Common myeloid progenitor, CD34-positive (primary cell): ENCODE measurements at regions not wholly inside any gene's neighbourhood (a gene's known extent, or its start where the extent isn't known, plus 50 kb on each side); places are given as distances from the start of the nearest gene placed in this dataset.
"Not testable (repeated sequence)": the region's sequence is repeated elsewhere in the genome, so short reads cannot be mapped to it uniquely, and the experiment has no call there.

ENCODE experiments used
- CTCF ChIA-PET: fragments of 350-600 bp; sonication (Branson Sonifier 250); formaldehyde crosslinking; loops from one replicate; lab custom pipeline; 2021; ENCODE audit warnings: antibody characterized with exemption; lab: Charles Lee
- POLR2A ChIA-PET: fragments of 350-600 bp; sonication (Branson Sonifier 250); formaldehyde crosslinking; loops from one replicate; lab custom pipeline; 2021; ENCODE audit warnings: antibody characterized with exemption; lab: Charles Lee
- DNase-seq, 3 donors: peaks; one replicate each; pipeline versions ENCODE4 v3.0.0 to v3.0.0-alpha.2; 2013
- H3K27ac ChIP-seq, 2 experiments: 1 replicate in 1 of 2; 2 replicates in 1 of 2; pipeline ENCODE4 v1.7.0; 2013; ENCODE audit warnings: inconsistent platforms in 2 of 2, low read length in 2 of 2, mild to moderate bottlenecking in 2 of 2, low read depth in 1 of 2, moderate library complexity in 1 of 2; ENCODE audit not compliant: severe bottlenecking in 2 of 2, insufficient read depth in 1 of 2, poor library complexity in 1 of 2
- H3K27me3 ChIP-seq, 5 experiments: replicated peaks in 2 of 5; 1 replicate in 3 of 5; 2 replicates in 2 of 5; pipeline versions ENCODE4 v1.6.1 to v1.7.0; 2013; ENCODE audit warnings: low read length in 4 of 5, mild to moderate bottlenecking in 2 of 5, moderate library complexity in 2 of 5, inconsistent platforms in 1 of 5; ENCODE audit not compliant: insufficient read depth in 5 of 5, control insufficient read depth in 4 of 5
- H3K36me3 ChIP-seq, 4 experiments: 1 replicate in 2 of 4; 2 replicates in 2 of 4; pipeline versions ENCODE4 v1.6.1 to v1.7.0; 2013; ENCODE audit warnings: low read length in 3 of 4, control low read depth in 1 of 4, mild to moderate bottlenecking in 1 of 4; ENCODE audit not compliant: control insufficient read depth in 4 of 4, insufficient read depth in 4 of 4
- H3K4me1 ChIP-seq, 4 experiments: 1 replicate in 3 of 4; 2 replicates in 1 of 4; pipeline versions ENCODE4 v1.6.1 to v1.7.1; 2013; ENCODE audit warnings: low read length in 3 of 4, mild to moderate bottlenecking in 3 of 4, control low read depth in 1 of 4, inconsistent platforms in 1 of 4, moderate library complexity in 1 of 4; ENCODE audit not compliant: control insufficient read depth in 4 of 4, insufficient read depth in 4 of 4; ENCODE audit errors: control extremely low read depth in 1 of 4
- H3K4me3 ChIP-seq, 7 experiments: 1 replicate in 4 of 7; 2 replicates in 3 of 7; pipeline versions ENCODE4 v1.5.1 to v1.7.0; 2013; ENCODE audit warnings: mild to moderate bottlenecking in 7 of 7, low read length in 6 of 7, moderate library complexity in 6 of 7, inconsistent platforms in 2 of 7, low read depth in 2 of 7, control low read depth in 1 of 7; ENCODE audit not compliant: insufficient read depth in 4 of 7, control insufficient read depth in 1 of 7; ENCODE audit errors: extremely low read depth in 1 of 7
- H3K9me3 ChIP-seq, 5 experiments: 1 replicate in 4 of 5; 2 replicates in 1 of 5; pipeline versions ENCODE4 v1.6.1 to v1.7.1; 2013; ENCODE audit warnings: low read length in 4 of 5, mild to moderate bottlenecking in 2 of 5, inconsistent platforms in 1 of 5, low read depth in 1 of 5, moderate library complexity in 1 of 5; ENCODE audit not compliant: control insufficient read depth in 4 of 5, insufficient read depth in 2 of 5; ENCODE audit errors: control extremely low read depth in 1 of 5
- WGBS: methylation state at CpG from one replicate; pipeline ENCODE4 v1.1.5; 2013; ENCODE audit not compliant: insufficient coverage; 5-methylcytosine and 5-hydroxymethylcytosine counted together

- H3K9me3 ChIP-seq, result no peaks in the 10 kb centered on the region
- H3K36me3 ChIP-seq, result no peaks in the 10 kb centered on the region
- H3K4me1 ChIP-seq, result no peaks in the 10 kb centered on the region
- POLR2A ChIA-PET, result no interaction called here
- 85% methylated on average over 6 of the region's 10 CpGs for WGBS
- CTCF ChIA-PET, result interaction anchor here (1.4 to 1.6 kb wide), 2 partner anchors 9 to 14 kb away, joined by 5 read pairs; no protein-coding TSS in a partner anchor
- DNase-seq, result no peak
- H3K27me3 ChIP-seq, result peaks cover 0 to 24% (median 11%) of the 10 kb centered on the region in 5 experiments
- H3K4me3 ChIP-seq, result no peak overlapping the region
- no peak overlapping the region for H3K27ac ChIP-seq
These were observed 122.8 kb upstream of the PHACTR3 start for GRCh38 chr20:59481477-59482018.

- DNase-seq, result no peak
- ChIA-PET CTCF (no interaction called here), POLR2A (no interaction called here)
- H3K4me1 ChIP-seq, result no peaks in the 10 kb centered on the region
- H3K9me3 ChIP-seq, result no peaks in the 10 kb centered on the region
- no peak overlapping the region for H3K4me3 ChIP-seq
- no peaks in the 10 kb centered on the region for H3K36me3 ChIP-seq
- H3K27me3 ChIP-seq, result peaks cover 0 to 24% (median 11%) of the 10 kb centered on the region in 5 experiments
- no peak overlapping the region for H3K27ac ChIP-seq
- 86% methylated on average over 13 of the region's 17 CpGs for WGBS
These were observed 121.8 kb upstream of the PHACTR3 start for GRCh38 chr20:59482351-59483187.

GRCh38 chr20:59483481-59483880 is 120.9 kb upstream of the PHACTR3 start:
- Histone ChIP-seq H3K4me3 (no peak overlapping the region), H3K36me3 (no peaks in the 10 kb centered on the region), H3K27me3 (peaks cover 0 to 24% (median 11%) of the 10 kb centered on the region in 5 experiments), H3K27ac (no peak overlapping the region), H3K4me1 (no peaks in the 10 kb centered on the region), H3K9me3 (no peaks in the 10 kb centered on the region)
- WGBS, result 86% methylated on average over 5 of the region's 5 CpGs
- ChIA-PET POLR2A (no interaction called here), CTCF (no interaction called here)
- no peak for DNase-seq

- no peak overlapping the region for H3K4me3 ChIP-seq
- H3K4me1 ChIP-seq, result no peaks in the 10 kb centered on the region
- no peak for DNase-seq
- peaks cover 0 to 20% (median 11%) of the 10 kb centered on the region in 5 experiments for H3K27me3 ChIP-seq
- ChIA-PET POLR2A (no interaction called here), CTCF (no interaction called here)
- H3K36me3 ChIP-seq, result no peaks in the 10 kb centered on the region
- H3K9me3 ChIP-seq, result no peaks in the 10 kb centered on the region
- WGBS, result 98% methylated on average over 6 of the region's 6 CpGs
- no peak overlapping the region for H3K27ac ChIP-seq
These were observed 120.1 kb upstream of the PHACTR3 start for GRCh38 chr20:59484228-59484627.

- no peaks in the 10 kb centered on the region for H3K4me1 ChIP-seq
- H3K36me3 ChIP-seq, result no peaks in the 10 kb centered on the region
- no peak overlapping the region for H3K4me3 ChIP-seq
- H3K9me3 ChIP-seq, result no peaks in the 10 kb centered on the region
- POLR2A ChIA-PET, result no interaction called here
- CTCF ChIA-PET, result interaction anchor here (1.8 kb wide), 1 partner anchor 10 kb away, joined by 7 read pairs; no protein-coding TSS in a partner anchor
- no peak overlapping the region for H3K27ac ChIP-seq
- 100% methylated on average over 7 of the region's 8 CpGs for WGBS
- peaks cover 0 to 16% (median 8%) of the 10 kb centered on the region in 5 experiments for H3K27me3 ChIP-seq
- DNase-seq, result no peak
These were observed 118.5 kb upstream of the PHACTR3 start for GRCh38 chr20:59485576-59486454.

- WGBS, result 100% methylated on average over 2 of the region's 6 CpGs
- CTCF ChIA-PET, H3K9me3 ChIP-seq, DNase-seq, H3K27ac ChIP-seq, H3K36me3 ChIP-seq, POLR2A ChIA-PET, H3K4me3 ChIP-seq, H3K27me3 ChIP-seq, H3K4me1 ChIP-seq: not testable (repeated sequence)
These were observed 115.9 kb upstream of the PHACTR3 start for GRCh38 chr20:59488459-59488858.
